Posterior vena cava (tissue), 2 donors: ENCODE measurements at regions not wholly inside any gene's neighbourhood (a gene's known extent, or its start where the extent isn't known, plus 50 kb on each side); places are given as distances from the start of the nearest gene placed in this dataset.
"Not testable (repeated sequence)": the region's sequence is repeated elsewhere in the genome, so short reads cannot be mapped to it uniquely, and the experiment has no call there.

Experiments
- DNase-seq: peaks from one replicate; pipeline ENCODE4 v3.0.0-alpha.2; 2020; ENCODE audit warnings: low spot score
- intact Hi-C, 2 donors: fragments of 100-400 bp; cut with DNase I; formaldehyde crosslinking; loops; one replicate each; pipeline versions ENCODE4 v1.14.1 to v1.14.2; 2022 to 2023
- donor health status: DM: yes; HTN: yes; CAD: no.
- donor health status: DM: yes; HTN: yes; CAD: no.

DNA sequence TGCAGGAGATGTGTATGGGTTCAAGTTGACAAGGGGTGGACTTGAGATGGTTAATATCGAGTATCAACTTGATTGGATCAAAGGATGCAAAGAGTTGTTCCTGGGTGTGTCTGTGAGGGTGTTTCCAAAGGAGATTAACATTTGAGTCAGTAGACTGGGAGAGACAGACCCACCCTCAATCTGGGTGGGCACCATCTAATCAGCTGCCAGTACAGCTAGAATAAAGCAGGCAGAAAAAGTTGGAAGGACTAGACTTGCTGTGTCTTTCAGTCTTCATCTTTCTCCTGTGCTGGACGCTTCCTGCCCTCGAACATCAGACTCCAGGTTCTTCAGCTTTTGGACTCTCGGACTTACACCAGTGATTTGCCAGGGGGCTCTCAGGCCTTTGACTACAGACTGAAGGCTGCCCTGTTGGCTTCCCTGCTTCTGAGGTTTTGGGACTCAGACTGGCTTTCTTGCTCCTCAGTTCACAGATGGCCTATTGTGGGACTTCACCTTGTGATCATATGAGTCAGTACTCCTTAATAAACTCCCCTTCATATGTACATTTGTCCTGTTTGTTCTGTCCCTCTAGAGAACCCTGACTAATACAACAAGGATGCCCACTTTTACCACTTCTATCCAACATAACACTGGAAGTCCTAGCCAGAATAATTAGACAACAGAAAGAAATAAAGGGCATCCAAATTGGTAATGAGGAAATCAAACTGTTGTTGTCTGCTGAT lies 62.7 kb upstream of the KRAS start:
- intact Hi-C loops, DNase-seq: not testable (repeated sequence)

DNA sequence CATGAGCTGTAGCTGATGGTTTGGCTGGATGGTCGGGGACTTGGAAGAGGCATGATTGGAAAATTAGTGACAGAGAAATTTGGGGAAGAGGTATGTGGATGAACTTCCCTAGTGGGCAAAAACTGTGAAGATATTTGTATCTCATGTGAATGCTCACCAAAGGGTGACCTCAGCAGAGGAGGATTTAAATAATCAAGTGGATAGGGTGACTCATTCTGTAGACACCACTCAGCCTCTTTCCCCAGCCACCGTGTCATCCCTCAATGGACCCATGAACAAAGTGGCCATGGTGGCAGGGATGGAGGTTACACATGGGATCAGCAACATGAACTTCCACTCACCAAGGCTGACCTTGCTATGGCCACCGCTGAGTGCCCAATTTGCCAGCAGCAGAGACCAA lies 60.8 kb upstream of the KRAS start:
- no peak for DNase-seq
- intact Hi-C loops = no loop called here

DNA sequence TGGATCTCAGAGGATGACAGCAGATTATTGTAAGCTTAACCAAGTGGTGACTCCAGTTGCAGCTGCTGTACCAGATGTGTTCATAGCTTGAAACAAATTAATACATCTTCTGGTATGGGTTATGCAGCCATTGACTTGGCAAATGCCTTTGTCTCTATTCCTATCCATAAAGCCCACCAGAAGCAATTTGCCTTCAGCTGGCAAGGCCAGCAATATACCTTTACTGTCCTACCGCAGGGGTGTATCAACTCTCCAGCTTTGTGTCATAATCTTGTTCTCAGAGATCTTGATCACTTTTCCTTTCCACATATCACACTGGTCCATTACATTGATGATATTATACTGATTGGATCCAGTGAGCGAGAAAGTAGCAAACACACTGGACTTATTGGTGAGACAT lies 59.3 kb upstream of the KRAS start:
- intact Hi-C loops = not testable (repeated sequence)

DNA sequence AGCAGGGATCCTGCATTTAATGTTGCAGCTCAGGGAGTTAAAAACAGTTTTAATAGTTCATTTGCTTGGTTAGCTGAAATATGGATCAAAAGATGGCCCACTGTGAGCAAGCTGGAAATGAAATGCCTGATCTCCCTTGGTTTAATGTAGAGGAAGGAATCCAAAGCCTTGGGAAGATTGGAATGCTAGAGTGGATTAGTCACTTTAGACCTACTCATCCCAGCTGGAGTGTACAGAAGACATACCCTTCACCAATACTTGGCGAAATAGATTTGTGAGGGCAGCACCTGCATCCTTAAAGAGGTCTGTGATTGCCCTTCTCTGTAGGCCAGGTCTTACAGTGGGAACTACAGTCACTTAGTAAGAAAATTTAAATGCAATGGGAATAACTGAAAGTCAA lies 58.0 kb upstream of the KRAS start:
- DNase-seq = no peak
- intact Hi-C loops = no loop called here

More for the DNA sequence above, 59.3 kb upstream of the KRAS start:
- DNase-seq = not testable (repeated sequence)

DNA sequence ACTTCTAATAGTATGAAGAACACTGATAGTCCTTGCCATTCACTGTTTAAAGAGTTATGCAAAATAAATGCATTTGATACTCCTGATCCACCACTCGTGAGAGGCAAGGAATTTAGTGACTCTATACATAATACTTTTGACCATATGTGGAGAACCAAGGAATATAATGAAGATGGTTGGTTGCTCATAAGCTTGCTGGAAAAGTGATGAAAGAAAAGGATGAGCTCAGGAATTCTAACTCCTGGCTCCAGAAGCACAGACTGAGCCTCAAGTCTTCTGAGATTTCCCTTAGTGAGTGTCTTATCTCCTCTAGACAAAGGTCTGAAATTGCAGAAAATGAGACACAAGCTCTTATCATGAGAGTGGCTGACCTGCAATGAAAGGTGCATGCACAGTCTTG lies 57.1 kb upstream of the KRAS start:
- no peak for DNase-seq
- intact Hi-C loops = no loop called here

DNA sequence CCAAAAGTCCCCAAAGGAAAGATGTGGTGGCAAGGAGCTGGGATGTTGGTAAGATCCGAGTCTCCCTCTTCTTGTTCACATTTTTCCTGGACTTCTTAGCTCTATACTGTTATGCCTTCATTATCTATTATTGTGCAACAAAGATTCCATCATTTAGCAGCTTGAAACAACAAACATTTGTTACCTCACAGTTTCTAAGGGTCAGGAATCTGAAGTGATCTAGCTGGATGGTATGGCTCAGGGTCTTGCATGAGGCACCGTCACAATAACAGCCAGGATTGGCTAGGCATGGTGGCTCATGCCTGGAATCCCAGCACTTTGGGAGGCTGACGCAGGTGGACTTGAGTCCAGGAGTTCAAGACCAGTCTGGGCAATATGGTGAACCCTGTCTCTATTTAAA lies 51.1 kb upstream of the KRAS start:
- intact Hi-C loops = no loop called here
- no peak for DNase-seq
